Mesodermal cell (in vitro differentiated cells): ENCODE measurements at regions not wholly inside any gene's neighbourhood (a gene's known extent, or its start where the extent isn't known, plus 50 kb on each side); places are given as distances from the start of the nearest gene placed in this dataset.

ENCODE experiments used
- H3K27ac ChIP-seq: 2 replicates; pipeline ENCODE4 v1.7.0; 2013; ENCODE audit warnings: mild to moderate bottlenecking, low read depth, low read length, moderate library complexity; ENCODE audit not compliant: severe bottlenecking
- H3K36me3 ChIP-seq: 2 replicates; pipeline ENCODE4 v1.7.1; 2013; ENCODE audit warnings: mild to moderate bottlenecking, low read length, moderate library complexity; ENCODE audit not compliant: control insufficient read depth, insufficient read depth
- H3K4me1 ChIP-seq: one replicate; pipeline ENCODE4 v1.7.1; 2013; ENCODE audit warnings: mild to moderate bottlenecking, low read length; ENCODE audit not compliant: insufficient read depth, control insufficient read depth, poor library complexity, severe bottlenecking
- H3K4me3 ChIP-seq: 2 replicates; pipeline ENCODE4 v1.7.0; 2013; ENCODE audit warnings: low read length, control low read depth, mild to moderate bottlenecking; ENCODE audit not compliant: insufficient read depth, poor library complexity, severe bottlenecking; ENCODE audit errors: extremely low read depth
- H3K9me3 ChIP-seq: 2 replicates; pipeline ENCODE4 v1.7.1; 2013; ENCODE audit warnings: mild to moderate bottlenecking, low read length, moderate library complexity; ENCODE audit not compliant: control insufficient read depth
- WGBS, 2 experiments: methylation state at CpG; one replicate each; pipeline ENCODE4 v1.1.5; 2013; ENCODE audit warnings: missing lambda C conversion rate in 2 of 2; ENCODE audit not compliant: insufficient coverage in 2 of 2; 5-methylcytosine and 5-hydroxymethylcytosine counted together

- H3K27ac ChIP-seq = no peak overlapping the region
- H3K9me3 ChIP-seq = no peaks in the 10 kb centered on the region
- H3K4me3 ChIP-seq = no peak overlapping the region
- no peaks in the 10 kb centered on the region for H3K36me3 ChIP-seq
- H3K4me1 ChIP-seq = peaks cover 4% of the 10 kb centered on the region
- 74 to 83% methylated on average over 4 to 6 of the region's 9 CpGs for WGBS, 2 experiments
Measured at GRCh38 chr14:98136012-98136789, 1135.8 kb downstream of the BCL11B start.

- WGBS, 2 experiments = 47% methylated on average over 3 of the region's 13 CpGs; no CpG with 5 or more reads in 1 of the 2 experiments
- no peaks in the 10 kb centered on the region for H3K36me3 ChIP-seq
- no peak overlapping the region for H3K4me3 ChIP-seq
- peaks cover 4% of the 10 kb centered on the region for H3K4me1 ChIP-seq
- no peak overlapping the region for H3K27ac ChIP-seq
- no peaks in the 10 kb centered on the region for H3K9me3 ChIP-seq
Measured at GRCh38 chr14:98137131-98138025, 1134.6 kb downstream of the BCL11B start.

- no peak overlapping the region for H3K27ac ChIP-seq
- 20% methylated on average over 5 to 6 of the region's 6 CpGs for WGBS, 2 experiments
- H3K36me3 ChIP-seq = no peaks in the 10 kb centered on the region
Measured at GRCh38 chr14:98138666-98139065, 1133.3 kb downstream of the BCL11B start.

GRCh38 chr14:98140862-98141530 is 1131.0 kb downstream of the BCL11B start:
- Histone ChIP-seq H3K36me3 (no peaks in the 10 kb centered on the region), H3K27ac (no peak overlapping the region), H3K4me1 (peaks cover 4% of the 10 kb centered on the region), H3K9me3 (no peaks in the 10 kb centered on the region), H3K4me3 (no peak overlapping the region)
- 96 to 100% methylated on average over 2 to 5 of the region's 7 CpGs for WGBS, 2 experiments

More at GRCh38 chr14:98138666-98139065, 1133.3 kb downstream of the BCL11B start:
- H3K9me3 ChIP-seq = no peaks in the 10 kb centered on the region
- H3K4me3 ChIP-seq = no peak overlapping the region
- H3K4me1 ChIP-seq = peaks cover 4% of the 10 kb centered on the region

GRCh38 chr14:98143566-98143965 is 1128.4 kb downstream of the BCL11B start:
- Histone ChIP-seq H3K36me3 (no peaks in the 10 kb centered on the region), H3K27ac (no peak overlapping the region), H3K4me1 (no peaks in the 10 kb centered on the region), H3K9me3 (no peaks in the 10 kb centered on the region), H3K4me3 (no peak overlapping the region)
- no CpG with 5 or more reads among the region's 1 CpG for WGBS, 2 experiments

- no peaks in the 10 kb centered on the region for H3K4me1 ChIP-seq
- no peak overlapping the region for H3K27ac ChIP-seq
- no peaks in the 10 kb centered on the region for H3K9me3 ChIP-seq
- H3K4me3 ChIP-seq = no peak overlapping the region
- H3K36me3 ChIP-seq = no peaks in the 10 kb centered on the region
- 79 to 82% methylated on average over 1 to 2 of the region's 5 CpGs for WGBS, 2 experiments
Measured at GRCh38 chr14:98144964-98145363, 1127.0 kb downstream of the BCL11B start.

GRCh38 chr14:98146416-98146815 is 1125.6 kb downstream of the BCL11B start:
- no peaks in the 10 kb centered on the region for H3K36me3 ChIP-seq
- WGBS, 2 experiments = 93 to 94% methylated on average over 3 to 4 of the region's 5 CpGs
- no peak overlapping the region for H3K27ac ChIP-seq
- H3K4me1 ChIP-seq = no peaks in the 10 kb centered on the region
- no peaks in the 10 kb centered on the region for H3K9me3 ChIP-seq
- H3K4me3 ChIP-seq = no peak overlapping the region

- Histone ChIP-seq H3K27ac (no peak overlapping the region), H3K4me3 (no peak overlapping the region), H3K36me3 (no peaks in the 10 kb centered on the region), H3K9me3 (no peaks in the 10 kb centered on the region), H3K4me1 (no peaks in the 10 kb centered on the region)
- WGBS, 2 experiments = 70 to 90% methylated on average over 2 to 4 of the region's 4 CpGs
Measured at GRCh38 chr14:98154254-98154653, 1117.7 kb downstream of the BCL11B start.

- H3K27ac ChIP-seq = no peak overlapping the region
- no peak overlapping the region for H3K4me3 ChIP-seq
- no peaks in the 10 kb centered on the region for H3K9me3 ChIP-seq
- WGBS, 2 experiments = 85% methylated on average over 6 of the region's 8 CpGs
- H3K36me3 ChIP-seq = no peaks in the 10 kb centered on the region
- no peaks in the 10 kb centered on the region for H3K4me1 ChIP-seq
Measured at GRCh38 chr14:98156411-98156810, 1115.6 kb downstream of the BCL11B start.

GRCh38 chr14:98160901-98161300 is 1111.1 kb downstream of the BCL11B start:
- no peaks in the 10 kb centered on the region for H3K9me3 ChIP-seq
- H3K4me1 ChIP-seq = no peaks in the 10 kb centered on the region
- H3K36me3 ChIP-seq = no peaks in the 10 kb centered on the region
- WGBS, 2 experiments = 86 to 95% methylated on average over 3 to 8 of the region's 9 CpGs
- no peak overlapping the region for H3K27ac ChIP-seq
- H3K4me3 ChIP-seq = no peak overlapping the region
